PC-9 (cell line): ENCODE measurements at regions not wholly inside any gene's neighbourhood (a gene's known extent, or its start where the extent isn't known, plus 50 kb on each side); places are given as distances from the start of the nearest gene placed in this dataset.

Experiments
- BruUV-seq: library from RNA; stranded (reverse); fragments of 400-500 nt; replicated peaks from 2 replicates; lab custom pipeline; 2021; lab: Mats Ljungman, UMichigan
- CTCF ChIA-PET: fragments of 300-600 bp; sonication (Branson Sonifier 250); formaldehyde crosslinking; loops from one replicate; lab custom pipeline; 2022; ENCODE audit warnings: antibody characterized with exemption; lab: Charles Lee
- POLR2A ChIA-PET: fragments of 300-600 bp; sonication (Branson Sonifier 250); formaldehyde crosslinking; loops from one replicate; lab custom pipeline; 2022; ENCODE audit warnings: antibody characterized with exemption; ENCODE audit not compliant: unreplicated experiment; lab: Charles Lee
- DNase-seq, 2 experiments: peaks; one replicate each; pipeline versions ENCODE4 v3.0.0 to v3.0.0-alpha.2; 2015 to 2022; ENCODE audit warnings: mixed read lengths in 1 of 2
- H2AFZ ChIP-seq: fragments of 200-600 bp; sonication (generic); 2 replicates; pipeline ENCODE4 v1.8.1; 2017; ENCODE audit warnings: antibody characterized with exemption
- H3F3A ChIP-seq: fragments of 200-600 bp; sonication (generic); 2 replicates; pipeline ENCODE4 v1.8.1; 2017; ENCODE audit warnings: antibody characterized with exemption, mild to moderate bottlenecking, low read depth; ENCODE audit not compliant: insufficient read depth
- H3K27ac ChIP-seq: fragments of 200-600 bp; sonication (generic); 2 replicates; pipeline ENCODE4 v1.6.1; 2016; ENCODE audit warnings: mixed run types
- H3K27me3 ChIP-seq: fragments of 200-600 bp; sonication (generic); 2 replicates; pipeline ENCODE4 v1.6.1; 2016; ENCODE audit warnings: low read depth, mixed run types; ENCODE audit not compliant: insufficient read depth
- H3K36me3 ChIP-seq: fragments of 200-600 bp; sonication (generic); 2 replicates; pipeline ENCODE4 v1.6.1; 2016; ENCODE audit warnings: low read depth, mixed run types
- H3K4me1 ChIP-seq: fragments of 200-600 bp; sonication (generic); replicated peaks from 2 replicates; pipeline ENCODE4 v1.6.1; 2016; ENCODE audit warnings: mixed run types; ENCODE audit not compliant: insufficient read depth
- H3K4me2 ChIP-seq: fragments of 200-600 bp; sonication (generic); 2 replicates; pipeline ENCODE4 v1.6.1; 2017; ENCODE audit warnings: mixed run types
- H3K4me3 ChIP-seq: fragments of 200-600 bp; sonication (generic); 2 replicates; pipeline ENCODE4 v1.6.1; 2016; ENCODE audit warnings: mixed run types
- H3K79me2 ChIP-seq: fragments of 200-600 bp; sonication (generic); 2 replicates; pipeline ENCODE4 v1.6.1; 2017; ENCODE audit warnings: low read depth, mixed run types
- H3K9me2 ChIP-seq: fragments of 200-600 bp; sonication (generic); 2 replicates; pipeline ENCODE4 v1.8.1; 2017; ENCODE audit warnings: mild to moderate bottlenecking; ENCODE audit not compliant: insufficient read depth
- H3K9me3 ChIP-seq: fragments of 200-600 bp; sonication (generic); 2 replicates; pipeline ENCODE4 v1.8.1; 2016; ENCODE audit warnings: low read depth; ENCODE audit not compliant: insufficient read depth
- H4K20me1 ChIP-seq: fragments of 200-600 bp; sonication (generic); 2 replicates; pipeline ENCODE4 v1.8.1; 2017; ENCODE audit not compliant: insufficient read depth
- CTCF ChIP-seq: fragments of 200-600 bp; sonication (generic); conservative IDR thresholded peaks from 2 replicates; pipeline ENCODE4 v1.6.1; 2017; ENCODE audit warnings: mixed run types, antibody characterized with exemption, mild to moderate bottlenecking, moderate library complexity
- EZH2 ChIP-seq: fragments of 200-600 bp; sonication (generic); IDR thresholded peaks from 2 replicates; pipeline ENCODE4 v1.8.0; 2017; ENCODE audit warnings: antibody characterized with exemption, low read depth
- intact Hi-C: fragments of 100-400 bp; cut with micrococcal nuclease; formaldehyde crosslinking; loops from one replicate; pipeline ENCODE4 v1.10.0; 2022; ENCODE audit not compliant: unreplicated experiment

- H3K36me3 ChIP-seq: no peaks in the 10 kb centered on the region
- H3F3A ChIP-seq: no peaks in the 10 kb centered on the region
- peaks cover 33% of the 10 kb centered on the region for H3K27me3 ChIP-seq
- TF ChIP-seq EZH2: no peak
- no peak for TF ChIP-seq CTCF
- no peak overlapping the region for H3K4me2 ChIP-seq
- no peak overlapping the region for H3K4me3 ChIP-seq
- no TSS peak for BruUV-seq
- POLR2A ChIA-PET: interaction anchor here (0.6 kb wide), 1 partner anchor 1483 kb away, joined by 3 read pairs; no protein-coding TSS in a partner anchor
- H3K79me2 ChIP-seq: no peaks in the 10 kb centered on the region
- no peak overlapping the region for H3K27ac ChIP-seq
- no peak for DNase-seq
- H3K9me2 ChIP-seq: no peaks in the 10 kb centered on the region
- no peak overlapping the region for H2AFZ ChIP-seq
- no peaks in the 10 kb centered on the region for H3K9me3 ChIP-seq
- CTCF ChIA-PET: no interaction called here
- H3K4me1 ChIP-seq: no peaks in the 10 kb centered on the region
- no peaks in the 10 kb centered on the region for H4K20me1 ChIP-seq
- intact Hi-C loops: no loop called here
Measured at GRCh38 chr15:96497951-96498350, 167.5 kb downstream of the NR2F2 start.

GRCh38 chr15:96500508-96500907 is 170.0 kb downstream of the NR2F2 start:
- ChIA-PET POLR2A (no interaction called here), CTCF (no interaction called here)
- DNase-seq: no peak
- no TSS peak for BruUV-seq
- Histone ChIP-seq H4K20me1 (no peaks in the 10 kb centered on the region), H3F3A (no peaks in the 10 kb centered on the region), H3K4me3 (no peak overlapping the region), H3K27ac (no peak overlapping the region), H3K9me2 (no peaks in the 10 kb centered on the region), H2AFZ (no peak overlapping the region), H3K36me3 (no peaks in the 10 kb centered on the region), H3K79me2 (no peaks in the 10 kb centered on the region), H3K4me2 (no peak overlapping the region), H3K4me1 (no peaks in the 10 kb centered on the region), H3K27me3 (peaks cover 44% of the 10 kb centered on the region), H3K9me3 (no peaks in the 10 kb centered on the region)
- TF ChIP-seq CTCF (no peak), EZH2 (no peak)
- intact Hi-C loops: no loop called here

- Histone ChIP-seq H4K20me1 (no peaks in the 10 kb centered on the region), H3K79me2 (no peaks in the 10 kb centered on the region), H3K27me3 (peaks cover 44% of the 10 kb centered on the region), H3K9me2 (no peaks in the 10 kb centered on the region), H3F3A (no peaks in the 10 kb centered on the region), H3K36me3 (no peaks in the 10 kb centered on the region), H3K4me1 (no peaks in the 10 kb centered on the region), H2AFZ (no peak overlapping the region), H3K9me3 (no peaks in the 10 kb centered on the region), H3K27ac (no peak overlapping the region), H3K4me2 (no peak overlapping the region), H3K4me3 (no peak overlapping the region)
- ChIA-PET CTCF (no interaction called here), POLR2A (no interaction called here)
- intact Hi-C loops: no loop called here
- BruUV-seq: no TSS peak
- DNase-seq: no peak
- TF ChIP-seq EZH2: no peak
- no peak for TF ChIP-seq CTCF
Measured at GRCh38 chr15:96501362-96501761, 170.9 kb downstream of the NR2F2 start.
